ENCODE measurements at regions not wholly inside any gene's neighbourhood (a gene's known extent, or its start where the extent isn't known, plus 50 kb on each side); places are given as distances from the start of the nearest gene placed in this dataset.

DNA sequence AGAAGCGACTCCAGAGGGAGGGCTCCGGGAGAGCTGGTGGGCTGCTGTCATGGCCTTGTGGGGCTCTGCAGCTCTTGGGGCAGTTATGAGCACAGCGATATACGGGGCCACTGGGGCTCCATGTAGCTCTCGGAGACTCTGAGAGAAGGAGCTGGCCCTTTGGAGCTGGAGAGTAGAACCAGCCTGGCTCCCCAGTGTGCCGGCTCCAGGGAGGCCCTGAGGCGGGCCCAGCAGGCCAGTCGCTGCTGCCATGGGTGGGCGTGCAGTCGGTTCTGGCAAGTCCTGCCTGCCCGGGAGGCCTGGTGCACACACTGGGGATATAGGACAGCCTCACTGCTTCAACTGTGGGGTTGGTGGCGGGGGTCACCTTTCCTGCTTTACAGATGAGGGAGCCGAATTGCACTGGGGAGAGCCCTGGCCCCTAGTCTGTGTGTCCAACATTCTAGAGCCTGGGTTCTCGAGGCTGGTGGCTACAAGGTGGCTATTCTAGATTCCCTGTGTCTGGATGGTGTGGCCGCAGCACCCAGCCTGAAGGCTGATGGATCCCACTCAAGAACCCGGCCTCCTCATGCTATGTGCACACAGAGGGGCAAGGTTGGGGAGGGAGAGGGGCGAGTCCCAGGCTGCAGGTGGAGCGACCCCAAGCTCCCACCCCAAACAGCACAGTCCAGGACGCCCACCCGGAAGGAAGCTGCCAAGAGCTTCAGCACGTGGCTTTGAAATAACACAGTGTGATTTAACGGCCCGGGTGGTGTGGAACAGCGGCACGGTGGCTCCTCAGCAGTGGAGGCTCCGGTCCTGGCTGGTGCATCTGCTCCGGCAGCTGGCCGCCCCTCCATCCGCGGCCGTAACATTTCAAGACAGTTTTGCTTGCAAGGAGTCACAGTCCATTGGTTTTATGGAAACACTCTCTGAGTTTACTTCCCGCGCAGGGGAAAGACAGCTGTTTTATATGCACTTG lies 188.3 kb upstream of the C14orf180 start:
- Histone ChIP-seq H3K27ac (ENCODE audit: low read length in 2 of 2) (no peak overlapping the region), H4K20me1 (ENCODE audit: control insufficient read depth, insufficient read depth, low read length, poor library complexity, severe bottlenecking) (no peaks in the 10 kb centered on the region), H3K36me3 (replicated peaks in 1 of 2; ENCODE audit: control extremely low read depth in 1 of 2, control insufficient read depth in 1 of 2, extremely low read depth in 1 of 2, insufficient read depth in 2 of 2, low read length in 1 of 2) (no peaks in the 10 kb centered on the region), H3K4me2 (replicated peaks; ENCODE audit: low read depth, low read length, poor library complexity, severe bottlenecking) (peak overlapping the region; percentile 74), H3K27me3 (replicated peaks in 1 of 4; ENCODE audit: control extremely low read depth in 1 of 4, control insufficient read depth in 3 of 4, insufficient read depth in 4 of 4, low read length in 3 of 4) (peaks cover 0 to 5% (median 1%) of the 10 kb centered on the region in 4 experiments), H3K4me3 (ENCODE audit: control extremely low read depth in 1 of 5, extremely low read depth in 1 of 5, insufficient read depth in 1 of 5, low read depth in 2 of 5, low read length in 4 of 5) (peak overlapping the region in 1 of 5 experiments; percentile 29), H3K9ac (ENCODE audit: low read length) (no peak overlapping the region), H3K79me2 (ENCODE audit: control insufficient read depth, insufficient read depth, low read length) (no peaks in the 10 kb centered on the region), H3K4me1 (ENCODE audit: control insufficient read depth in 2 of 2, insufficient read depth in 2 of 2, low read length in 2 of 2) (peaks cover 58 to 72% of the 10 kb centered on the region in 2 donors), H3K9me3 (ENCODE audit: control extremely low read depth in 1 of 3, control insufficient read depth in 2 of 3, insufficient read depth in 1 of 3, low read length in 2 of 3) (peaks cover 0 to 25% (median 0%) of the 10 kb centered on the region in 3 donors), H2AFZ (ENCODE audit: insufficient read depth, low read depth, low read length, poor library complexity, severe bottlenecking) (peak overlapping the region; percentile 27)
- ChIA-PET POLR2A (no interaction called here), CTCF (no interaction called here)
- Mint-ChIP-seq H3K27ac (peak overlapping the region; percentile 28), H3K4me1 (peaks cover 76% of the 10 kb centered on the region), H3K4me3 (peak overlapping the region; percentile 69), H3K9me3 (ENCODE audit: insufficient read depth) (no peaks in the 10 kb centered on the region), H3K27me3 (no peaks in the 10 kb centered on the region)
- intact Hi-C loops (cut with micrococcal nuclease) = no loop called here
- DNase-seq (no peak), ATAC-seq (ENCODE audit: low read depth) (no peak)
- TF ChIP-seq EZH2 (IDR thresholded peaks at IDR 0.05; ENCODE audit: borderline replicate concordance, insufficient read depth, low read depth, low read length, poor library complexity, severe bottlenecking) = no peak
- TF ChIP-seq CTCF (IDR thresholded peaks at IDR 0.05) = no peak
- WGBS (ENCODE audit: insufficient coverage) = 52% methylated on average over 31 of the region's 33 CpGs

DNA sequence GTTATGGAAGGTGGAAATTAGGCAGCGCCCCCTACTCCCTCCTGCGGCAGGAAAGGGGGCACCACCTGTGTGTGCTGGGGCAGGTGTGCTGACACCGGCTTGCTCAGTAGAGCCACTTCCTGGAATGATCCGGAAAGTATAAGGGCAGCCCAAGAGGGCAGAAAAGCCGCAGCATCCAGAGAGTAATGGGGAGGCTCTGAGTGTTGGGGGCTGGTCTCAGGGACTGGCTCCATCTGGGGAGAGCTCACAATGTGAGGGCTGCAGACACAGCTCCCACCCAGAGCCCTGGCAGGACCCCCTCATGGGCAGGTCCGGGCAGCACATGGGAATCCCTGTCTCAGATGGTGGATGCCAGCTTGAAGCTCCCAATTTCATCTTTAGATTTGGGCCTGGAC lies 187.6 kb upstream of the C14orf180 start:
- Mint-ChIP-seq H3K4me3 (peak overlapping the region; percentile 69), H3K4me1 (peaks cover 75% of the 10 kb centered on the region), H3K9me3 (ENCODE audit: insufficient read depth) (peaks cover 2% of the 10 kb centered on the region), H3K27ac (peak overlapping the region; percentile 28), H3K27me3 (no peaks in the 10 kb centered on the region)
- ATAC-seq (ENCODE audit: low read depth) = no peak
- Histone ChIP-seq H3K79me2 (ENCODE audit: control insufficient read depth, insufficient read depth, low read length) (no peaks in the 10 kb centered on the region), H3K9me3 (ENCODE audit: control extremely low read depth in 1 of 3, control insufficient read depth in 2 of 3, insufficient read depth in 1 of 3, low read length in 2 of 3) (peaks cover 0 to 33% (median 0%) of the 10 kb centered on the region in 3 donors), H3K27me3 (replicated peaks in 1 of 4; ENCODE audit: control extremely low read depth in 1 of 4, control insufficient read depth in 3 of 4, insufficient read depth in 4 of 4, low read length in 3 of 4) (peaks cover 0 to 5% (median 1%) of the 10 kb centered on the region in 4 experiments), H3K27ac (ENCODE audit: low read length in 2 of 2) (no peak overlapping the region), H3K4me1 (ENCODE audit: control insufficient read depth in 2 of 2, insufficient read depth in 2 of 2, low read length in 2 of 2) (peaks cover 51 to 70% of the 10 kb centered on the region in 2 donors), H3K4me3 (ENCODE audit: control extremely low read depth in 1 of 5, extremely low read depth in 1 of 5, insufficient read depth in 1 of 5, low read depth in 2 of 5, low read length in 4 of 5) (peak overlapping the region in 1 of 5 experiments; percentile 29), H3K36me3 (replicated peaks in 1 of 2; ENCODE audit: control extremely low read depth in 1 of 2, control insufficient read depth in 1 of 2, extremely low read depth in 1 of 2, insufficient read depth in 2 of 2, low read length in 1 of 2) (no peaks in the 10 kb centered on the region), H2AFZ (ENCODE audit: insufficient read depth, low read depth, low read length, poor library complexity, severe bottlenecking) (peak overlapping the region; percentile 27), H3K9ac (ENCODE audit: low read length) (no peak overlapping the region), H3K4me2 (replicated peaks; ENCODE audit: low read depth, low read length, poor library complexity, severe bottlenecking) (peak overlapping the region; percentile 74), H4K20me1 (ENCODE audit: control insufficient read depth, insufficient read depth, low read length, poor library complexity, severe bottlenecking) (no peaks in the 10 kb centered on the region)
- ChIA-PET POLR2A (no interaction called here), CTCF (no interaction called here)
- no peak for DNase-seq
- intact Hi-C loops (cut with micrococcal nuclease) = no loop called here
- WGBS (ENCODE audit: insufficient coverage) = 18% methylated on average over 5 of the region's 6 CpGs
- TF ChIP-seq EZH2 (IDR thresholded peaks at IDR 0.05; ENCODE audit: borderline replicate concordance, insufficient read depth, low read depth, low read length, poor library complexity, severe bottlenecking) = no peak
- TF ChIP-seq CTCF (IDR thresholded peaks at IDR 0.05) = no peak
